ENCODE measurements at regions not wholly inside any gene's neighbourhood (a gene's known extent, or its start where the extent isn't known, plus 50 kb on each side); places are given as distances from the start of the nearest gene placed in this dataset.

- no peak overlapping the region for H3K9ac ChIP-seq (ENCODE audit: insufficient read length, low read depth)
- TF ChIP-seq SUZ12 (IDR thresholded peaks at IDR 0.05; ENCODE audit: extremely low read depth, insufficient read depth, insufficient read length) (no peak), ZNF274 (IDR thresholded peaks at IDR 0.05; ENCODE audit: low read depth, low read length) (no peak), YY1 (IDR thresholded peaks at IDR 0.05; ENCODE audit: insufficient read depth, insufficient read length) (no peak)
- H3K36me3 ChIP-seq (ENCODE audit: insufficient read depth, insufficient read length, low read length): no peaks in the 10 kb centered on the region
- H3K27me3 ChIP-seq (ENCODE audit: insufficient read depth, insufficient read length): no peaks in the 10 kb centered on the region
- H3K4me3 ChIP-seq (ENCODE audit: insufficient read length, low read depth): no peak overlapping the region
- no peak for DNase-seq (ENCODE audit: low read depth, low spot score)
- H3K4me1 ChIP-seq (ENCODE audit: insufficient read depth, insufficient read length): no peaks in the 10 kb centered on the region
- H3K9me3 ChIP-seq (ENCODE audit: insufficient read depth, low read length): no peaks in the 10 kb centered on the region
Measured at GRCh38 chr19:31745731-31746130, 396.5 kb upstream of the TSHZ3 start.

GRCh38 chr19:31749231-31749630 is 400.0 kb upstream of the TSHZ3 start:
- no peak for DNase-seq (ENCODE audit: low read depth, low spot score)
- H3K4me3 ChIP-seq (ENCODE audit: insufficient read length, low read depth): no peak overlapping the region
- no peaks in the 10 kb centered on the region for H3K27me3 ChIP-seq (ENCODE audit: insufficient read depth, insufficient read length)
- no peaks in the 10 kb centered on the region for H3K4me1 ChIP-seq (ENCODE audit: insufficient read depth, insufficient read length)
- no peak for TF ChIP-seq ZNF274 (IDR thresholded peaks at IDR 0.05; ENCODE audit: low read depth, low read length)
- no peak for TF ChIP-seq SUZ12 (IDR thresholded peaks at IDR 0.05; ENCODE audit: extremely low read depth, insufficient read depth, insufficient read length)
- TF ChIP-seq YY1 (IDR thresholded peaks at IDR 0.05; ENCODE audit: insufficient read depth, insufficient read length): no peak
- no peak overlapping the region for H3K9ac ChIP-seq (ENCODE audit: insufficient read length, low read depth)
- no peaks in the 10 kb centered on the region for H3K36me3 ChIP-seq (ENCODE audit: insufficient read depth, insufficient read length, low read length)
- no peaks in the 10 kb centered on the region for H3K9me3 ChIP-seq (ENCODE audit: insufficient read depth, low read length)

GRCh38 chr19:31759359-31759758 is 410.1 kb upstream of the TSHZ3 start:
- no peak for TF ChIP-seq SUZ12 (IDR thresholded peaks at IDR 0.05; ENCODE audit: extremely low read depth, insufficient read depth, insufficient read length)
- no peak for TF ChIP-seq YY1 (IDR thresholded peaks at IDR 0.05; ENCODE audit: insufficient read depth, insufficient read length)
- no peak for TF ChIP-seq ZNF274 (IDR thresholded peaks at IDR 0.05; ENCODE audit: low read depth, low read length)

GRCh38 chr19:31761281-31761913 is 412.2 kb upstream of the TSHZ3 start:
- Histone ChIP-seq H3K4me1 (ENCODE audit: insufficient read depth, insufficient read length) (no peaks in the 10 kb centered on the region), H3K9ac (ENCODE audit: insufficient read length, low read depth) (no peak overlapping the region), H3K9me3 (ENCODE audit: insufficient read depth, low read length) (peaks cover 9% of the 10 kb centered on the region; the same call in 1 of the 2 replicates), H3K27me3 (ENCODE audit: insufficient read depth, insufficient read length) (no peaks in the 10 kb centered on the region), H3K36me3 (ENCODE audit: insufficient read depth, insufficient read length, low read length) (no peaks in the 10 kb centered on the region), H3K4me3 (ENCODE audit: insufficient read length, low read depth) (no peak overlapping the region)
- no peak for TF ChIP-seq ZNF274 (IDR thresholded peaks at IDR 0.05; ENCODE audit: low read depth, low read length)
- no peak for TF ChIP-seq SUZ12 (IDR thresholded peaks at IDR 0.05; ENCODE audit: extremely low read depth, insufficient read depth, insufficient read length)
- no peak for TF ChIP-seq YY1 (IDR thresholded peaks at IDR 0.05; ENCODE audit: insufficient read depth, insufficient read length)
- DNase-seq (ENCODE audit: low read depth, low spot score): no peak

More at GRCh38 chr19:31759359-31759758, 410.1 kb upstream of the TSHZ3 start:
- Histone ChIP-seq H3K9me3 (ENCODE audit: insufficient read depth, low read length) (no peaks in the 10 kb centered on the region), H3K4me1 (ENCODE audit: insufficient read depth, insufficient read length) (no peaks in the 10 kb centered on the region), H3K9ac (ENCODE audit: insufficient read length, low read depth) (no peak overlapping the region), H3K4me3 (ENCODE audit: insufficient read length, low read depth) (no peak overlapping the region), H3K36me3 (ENCODE audit: insufficient read depth, insufficient read length, low read length) (no peaks in the 10 kb centered on the region), H3K27me3 (ENCODE audit: insufficient read depth, insufficient read length) (no peaks in the 10 kb centered on the region)
- DNase-seq (ENCODE audit: low read depth, low spot score): no peak

- no peaks in the 10 kb centered on the region for H3K36me3 ChIP-seq (ENCODE audit: insufficient read depth, insufficient read length, low read length)
- peaks cover 3% of the 10 kb centered on the region; the same call in 1 of the 2 replicates for H3K9me3 ChIP-seq (ENCODE audit: insufficient read depth, low read length)
- H3K4me1 ChIP-seq (ENCODE audit: insufficient read depth, insufficient read length): peaks cover 2% of the 10 kb centered on the region
- no peak overlapping the region for H3K9ac ChIP-seq (ENCODE audit: insufficient read length, low read depth)
- TF ChIP-seq ZNF274 (IDR thresholded peaks at IDR 0.05; ENCODE audit: low read depth, low read length): no peak
- TF ChIP-seq SUZ12 (IDR thresholded peaks at IDR 0.05; ENCODE audit: extremely low read depth, insufficient read depth, insufficient read length): no peak
- no peak for TF ChIP-seq YY1 (IDR thresholded peaks at IDR 0.05; ENCODE audit: insufficient read depth, insufficient read length)
- no peaks in the 10 kb centered on the region for H3K27me3 ChIP-seq (ENCODE audit: insufficient read depth, insufficient read length)
- no peak overlapping the region for H3K4me3 ChIP-seq (ENCODE audit: insufficient read length, low read depth)
- DNase-seq (ENCODE audit: low read depth, low spot score): no peak
Measured at GRCh38 chr19:31770223-31770622, 421.0 kb upstream of the TSHZ3 start.

- H3K36me3 ChIP-seq (ENCODE audit: insufficient read depth, insufficient read length, low read length): no peaks in the 10 kb centered on the region
Measured at GRCh38 chr19:31772915-31773314, 423.7 kb upstream of the TSHZ3 start.

GRCh38 chr19:31781542-31781941 is 432.3 kb upstream of the TSHZ3 start:
- no peaks in the 10 kb centered on the region for H3K36me3 ChIP-seq (ENCODE audit: insufficient read depth, insufficient read length, low read length)
- no peak overlapping the region for H3K9ac ChIP-seq (ENCODE audit: insufficient read length, low read depth)
- H3K4me1 ChIP-seq (ENCODE audit: insufficient read depth, insufficient read length): peaks cover 2% of the 10 kb centered on the region
- DNase-seq (ENCODE audit: low read depth, low spot score): no peak
- no peaks in the 10 kb centered on the region for H3K27me3 ChIP-seq (ENCODE audit: insufficient read depth, insufficient read length)
- TF ChIP-seq YY1 (IDR thresholded peaks at IDR 0.05; ENCODE audit: insufficient read depth, insufficient read length) (no peak), SUZ12 (IDR thresholded peaks at IDR 0.05; ENCODE audit: extremely low read depth, insufficient read depth, insufficient read length) (no peak), ZNF274 (IDR thresholded peaks at IDR 0.05; ENCODE audit: low read depth, low read length) (no peak)
- H3K9me3 ChIP-seq (ENCODE audit: insufficient read depth, low read length): no peaks in the 10 kb centered on the region
- H3K4me3 ChIP-seq (ENCODE audit: insufficient read length, low read depth): no peak overlapping the region

More at GRCh38 chr19:31772915-31773314, 423.7 kb upstream of the TSHZ3 start:
- TF ChIP-seq YY1 (IDR thresholded peaks at IDR 0.05; ENCODE audit: insufficient read depth, insufficient read length) (no peak), ZNF274 (IDR thresholded peaks at IDR 0.05; ENCODE audit: low read depth, low read length) (no peak), SUZ12 (IDR thresholded peaks at IDR 0.05; ENCODE audit: extremely low read depth, insufficient read depth, insufficient read length) (no peak)
- Histone ChIP-seq H3K9me3 (ENCODE audit: insufficient read depth, low read length) (no peaks in the 10 kb centered on the region), H3K27me3 (ENCODE audit: insufficient read depth, insufficient read length) (no peaks in the 10 kb centered on the region), H3K9ac (ENCODE audit: insufficient read length, low read depth) (no peak overlapping the region), H3K4me1 (ENCODE audit: insufficient read depth, insufficient read length) (peaks cover 4% of the 10 kb centered on the region), H3K4me3 (ENCODE audit: insufficient read length, low read depth) (no peak overlapping the region)
- DNase-seq (ENCODE audit: low read depth, low spot score): peak; percentile 50
